HG02938 (cell line): ENCODE measurements at regions not wholly inside any gene's neighbourhood (a gene's known extent, or its start where the extent isn't known, plus 50 kb on each side); places are given as distances from the start of the nearest gene placed in this dataset.

Experiments used
- ATAC-seq: cut with Tn5 transposase; IDR thresholded peaks from one replicate; pipeline ENCODE4 v1.9.1; 2021; ENCODE audit warnings: mild to moderate bottlenecking, moderate library complexity; ENCODE audit not compliant: unreplicated experiment

GRCh38 chr15:77557564-77557963, 75.1 kb downstream of the LINGO1 start:
- no peak for ATAC-seq

- ATAC-seq: no peak
Measured at GRCh38 chr15:77557144-77557543, 75.6 kb downstream of the LINGO1 start.

- no peak for ATAC-seq
Measured at GRCh38 chr15:77556622-77557021, 76.1 kb downstream of the LINGO1 start.

GRCh38 chr15:77555232-77555631, 77.5 kb downstream of the LINGO1 start:
- ATAC-seq: no peak

- ATAC-seq: no peak
Measured at GRCh38 chr15:77554306-77555080, 78.2 kb downstream of the LINGO1 start.

GRCh38 chr15:77553695-77554094, 79.0 kb downstream of the LINGO1 start:
- no peak for ATAC-seq

- ATAC-seq: no peak
Measured at GRCh38 chr15:77553257-77553656, 79.5 kb downstream of the LINGO1 start.

GRCh38 chr15:77552066-77552465, 80.6 kb downstream of the LINGO1 start:
- no peak for ATAC-seq

- no peak for ATAC-seq
Measured at GRCh38 chr15:77550301-77551251, 82.1 kb downstream of the LINGO1 start.

GRCh38 chr15:77549576-77550288, 83.0 kb downstream of the LINGO1 start:
- ATAC-seq: no peak

GRCh38 chr15:77548589-77549557, 83.8 kb downstream of the LINGO1 start:
- ATAC-seq: no peak

- no peak for ATAC-seq
Measured at GRCh38 chr15:77547801-77548588, 84.7 kb downstream of the LINGO1 start.

GRCh38 chr15:77546870-77547269, 85.8 kb downstream of the LINGO1 start:
- ATAC-seq: no peak

- ATAC-seq: no peak
Measured at GRCh38 chr15:77546050-77546501, 86.6 kb downstream of the LINGO1 start.

GRCh38 chr15:77545058-77545457, 87.7 kb downstream of the LINGO1 start:
- ATAC-seq: no peak

- ATAC-seq: no peak
Measured at GRCh38 chr15:77544162-77544561, 88.5 kb downstream of the LINGO1 start.

- peak; percentile 55 for ATAC-seq
Measured at GRCh38 chr15:77543159-77543882, 89.4 kb downstream of the LINGO1 start.

GRCh38 chr15:77542491-77543001, 90.2 kb downstream of the LINGO1 start:
- no peak for ATAC-seq
